GM12874 (cell line): ENCODE measurements at regions not wholly inside any gene's neighbourhood (a gene's known extent, or its start where the extent isn't known, plus 50 kb on each side); places are given as distances from the start of the nearest gene placed in this dataset.

ENCODE experiments used
- TF ChIP-seq, protein P1 (sequence below): IDR thresholded peaks from 2 replicates; pipeline ENCODE4 v1.5.1; 2011; ENCODE audit warnings: low read depth, mild to moderate bottlenecking, control low read depth, low read length, moderate library complexity; ENCODE audit not compliant: insufficient read depth

DNA sequence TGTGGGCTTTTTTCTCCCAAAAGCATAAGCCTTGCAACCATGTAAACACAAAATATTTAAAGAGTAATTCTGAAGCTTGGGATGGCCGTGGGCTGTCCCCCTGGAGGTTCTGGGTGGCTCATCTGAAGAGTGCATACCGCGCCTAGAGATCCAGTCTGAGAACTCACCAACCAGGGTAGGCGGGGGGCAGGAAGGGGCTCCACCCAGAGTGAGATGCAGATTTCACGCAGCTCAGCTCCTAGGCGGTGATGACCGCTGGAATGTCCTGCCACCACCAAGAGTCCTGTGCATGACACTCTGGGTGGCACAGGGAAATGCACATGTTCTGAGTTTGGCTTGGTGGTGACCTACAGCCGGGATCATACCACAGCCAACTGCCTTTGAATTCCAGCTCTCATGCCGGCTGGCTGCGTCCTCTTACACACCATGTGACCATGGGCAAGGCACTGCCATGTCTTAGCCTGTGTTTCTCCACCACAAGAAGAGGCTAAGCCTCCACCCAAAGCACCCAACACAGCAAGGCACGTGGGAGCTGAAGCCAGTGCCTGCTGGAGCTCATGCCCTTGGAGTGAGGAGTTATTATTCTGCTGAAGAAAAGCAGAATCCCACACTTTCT lies 125.1 kb upstream of the IQSEC1 start:
- TF ChIP-seq, protein P1, sequence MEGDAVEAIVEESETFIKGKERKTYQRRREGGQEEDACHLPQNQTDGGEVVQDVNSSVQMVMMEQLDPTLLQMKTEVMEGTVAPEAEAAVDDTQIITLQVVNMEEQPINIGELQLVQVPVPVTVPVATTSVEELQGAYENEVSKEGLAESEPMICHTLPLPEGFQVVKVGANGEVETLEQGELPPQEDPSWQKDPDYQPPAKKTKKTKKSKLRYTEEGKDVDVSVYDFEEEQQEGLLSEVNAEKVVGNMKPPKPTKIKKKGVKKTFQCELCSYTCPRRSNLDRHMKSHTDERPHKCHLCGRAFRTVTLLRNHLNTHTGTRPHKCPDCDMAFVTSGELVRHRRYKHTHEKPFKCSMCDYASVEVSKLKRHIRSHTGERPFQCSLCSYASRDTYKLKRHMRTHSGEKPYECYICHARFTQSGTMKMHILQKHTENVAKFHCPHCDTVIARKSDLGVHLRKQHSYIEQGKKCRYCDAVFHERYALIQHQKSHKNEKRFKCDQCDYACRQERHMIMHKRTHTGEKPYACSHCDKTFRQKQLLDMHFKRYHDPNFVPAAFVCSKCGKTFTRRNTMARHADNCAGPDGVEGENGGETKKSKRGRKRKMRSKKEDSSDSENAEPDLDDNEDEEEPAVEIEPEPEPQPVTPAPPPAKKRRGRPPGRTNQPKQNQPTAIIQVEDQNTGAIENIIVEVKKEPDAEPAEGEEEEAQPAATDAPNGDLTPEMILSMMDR: no peak

DNA sequence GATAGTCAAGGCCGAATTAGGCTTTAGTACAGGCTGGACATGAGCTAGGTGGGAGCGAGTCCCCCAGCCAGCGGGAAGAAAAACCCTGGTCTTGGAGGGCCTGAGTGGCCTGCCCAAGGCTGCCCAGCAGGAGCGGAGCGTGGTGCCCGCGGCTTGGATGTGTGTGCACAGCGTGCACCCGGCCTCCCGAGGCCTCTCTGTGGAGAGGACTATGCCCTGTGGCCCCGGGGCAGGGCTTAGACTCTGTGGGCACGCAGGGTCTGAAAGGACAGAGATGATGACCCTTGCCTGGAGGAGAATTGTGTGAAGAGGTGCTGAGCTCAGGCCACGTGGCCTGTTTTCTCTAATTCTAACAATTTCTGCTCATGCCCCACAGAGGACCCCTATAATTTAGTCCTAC lies 124.6 kb upstream of the IQSEC1 start:
- TF ChIP-seq, protein P1: no peak

DNA sequence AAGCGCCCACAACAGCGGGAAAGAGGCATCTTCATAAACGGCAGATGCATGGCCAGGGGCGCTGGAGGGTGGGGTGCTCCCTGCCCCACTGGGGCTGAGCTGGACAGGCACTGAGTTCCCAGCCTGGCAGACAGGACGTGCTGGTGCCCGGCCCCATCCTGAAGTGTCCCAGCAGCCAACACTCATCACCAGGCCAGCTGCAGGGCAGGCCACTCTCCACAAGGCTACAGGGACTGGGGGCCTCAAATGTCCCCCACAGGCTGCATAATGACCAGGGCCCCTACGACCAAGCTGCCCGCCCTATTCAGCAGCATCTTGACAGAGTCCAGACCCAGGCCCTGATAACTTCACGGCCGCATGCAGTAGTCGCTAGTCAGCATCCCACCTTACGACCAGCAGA lies 124.1 kb upstream of the IQSEC1 start:
- TF ChIP-seq, protein P1: no peak

DNA sequence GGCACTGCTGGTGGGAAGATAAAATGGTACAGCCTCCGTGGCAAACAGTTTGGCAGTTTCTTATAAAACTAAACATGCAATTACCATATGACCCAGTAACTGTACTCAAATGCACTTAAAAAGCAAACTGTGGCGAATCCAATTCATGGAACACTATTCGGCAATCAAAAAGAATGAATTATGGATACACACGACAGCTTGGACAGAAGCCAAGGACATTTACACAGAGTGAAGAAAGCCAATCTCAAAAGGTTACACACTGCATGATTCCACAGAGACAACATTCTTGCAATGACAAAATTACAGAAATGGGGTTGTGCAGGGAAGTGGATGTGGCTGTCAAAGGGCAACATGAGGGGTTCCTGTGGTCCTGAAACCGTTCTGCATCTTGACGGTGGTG lies 122.1 kb upstream of the IQSEC1 start:
- TF ChIP-seq, protein P1: no peak

DNA sequence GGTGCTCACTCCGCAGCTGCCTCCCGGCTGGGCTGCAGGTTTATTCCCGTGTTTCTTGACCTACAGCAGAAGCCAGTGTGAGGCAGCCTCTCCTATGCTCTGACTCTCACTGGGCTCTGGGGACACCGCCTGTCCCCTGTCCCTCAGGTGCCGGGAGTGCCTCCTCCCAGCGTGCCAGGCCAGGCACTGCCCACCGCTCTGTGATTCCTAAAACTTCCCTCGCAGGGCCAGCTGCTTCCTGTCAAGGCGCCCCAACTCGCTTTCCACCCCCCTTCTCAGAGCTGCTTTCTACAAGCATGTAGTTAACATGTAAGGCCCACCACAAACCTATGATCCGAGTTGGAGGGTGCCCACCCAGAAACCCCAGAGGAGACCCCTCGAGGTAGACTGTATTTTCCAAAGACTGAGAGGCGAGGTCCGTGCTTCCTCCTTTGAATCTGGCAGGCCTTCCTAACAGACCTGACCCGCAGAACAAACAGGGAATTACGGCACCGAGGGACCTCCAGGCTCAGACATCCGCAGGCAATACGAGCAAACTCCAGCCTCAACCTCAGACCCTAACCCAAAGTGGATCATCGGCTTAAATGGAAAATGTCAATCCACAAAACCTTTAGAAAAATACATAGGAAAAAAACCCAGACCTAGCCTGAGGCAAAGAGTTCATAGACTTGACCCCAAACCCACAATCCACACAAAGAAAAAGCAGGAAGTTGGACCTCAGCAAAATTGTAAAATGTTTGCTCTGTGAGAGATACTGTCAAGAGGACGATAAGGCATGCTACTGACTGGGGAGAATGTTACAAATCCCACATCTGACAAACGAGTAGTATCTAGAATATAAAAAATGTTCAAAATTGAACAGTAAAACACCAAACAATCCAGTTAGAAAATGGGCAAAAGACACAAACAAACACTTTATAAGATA lies 121.3 kb upstream of the IQSEC1 start:
- TF ChIP-seq, protein P1: no peak

DNA sequence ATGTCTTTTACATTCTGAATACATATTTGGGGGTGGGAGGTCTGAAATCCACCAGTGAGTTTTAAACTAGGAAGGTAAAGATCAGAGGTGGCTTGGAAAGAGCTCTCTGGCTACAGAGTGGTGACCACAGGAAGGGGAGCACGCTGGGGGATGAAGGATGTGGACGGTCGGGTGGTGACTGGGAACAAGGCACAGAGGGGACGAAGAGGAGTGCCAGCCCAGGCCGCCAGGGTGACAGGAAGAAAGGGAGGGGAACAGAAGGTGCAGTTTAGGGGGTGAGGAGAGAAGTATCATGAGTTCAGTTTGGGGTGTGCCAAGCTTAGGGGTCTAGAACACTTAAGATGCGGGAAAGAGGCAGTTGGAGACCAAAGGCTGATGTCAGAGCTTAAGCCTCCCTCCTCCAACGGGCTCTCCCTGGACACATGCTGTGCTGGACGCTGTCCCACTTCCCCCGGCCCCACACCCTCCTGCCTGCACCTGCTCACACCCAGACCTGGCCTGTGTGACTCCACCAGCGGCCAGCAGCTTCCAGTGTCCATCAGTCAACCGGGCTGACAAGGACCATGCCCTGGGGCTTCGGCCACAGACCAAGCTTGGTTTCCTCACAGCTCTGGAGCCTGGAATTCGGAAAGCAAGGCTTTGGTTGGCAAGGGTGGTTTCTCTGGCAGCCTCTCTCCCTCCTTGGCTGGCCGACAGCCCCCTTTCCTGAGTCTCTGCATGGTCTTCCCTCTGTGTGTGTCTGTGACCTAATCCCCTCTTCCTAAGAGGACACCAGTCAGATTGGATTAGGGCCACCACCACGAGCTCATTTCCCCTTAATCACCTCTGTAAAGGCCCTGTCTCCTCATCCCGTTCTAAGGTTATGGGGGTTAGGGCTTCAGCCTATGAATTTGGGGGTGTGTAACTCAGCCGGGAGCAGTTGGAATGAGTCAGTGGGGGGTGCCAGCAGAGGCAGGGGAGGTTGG lies 120.4 kb upstream of the IQSEC1 start:
- TF ChIP-seq, protein P1: no peak

DNA sequence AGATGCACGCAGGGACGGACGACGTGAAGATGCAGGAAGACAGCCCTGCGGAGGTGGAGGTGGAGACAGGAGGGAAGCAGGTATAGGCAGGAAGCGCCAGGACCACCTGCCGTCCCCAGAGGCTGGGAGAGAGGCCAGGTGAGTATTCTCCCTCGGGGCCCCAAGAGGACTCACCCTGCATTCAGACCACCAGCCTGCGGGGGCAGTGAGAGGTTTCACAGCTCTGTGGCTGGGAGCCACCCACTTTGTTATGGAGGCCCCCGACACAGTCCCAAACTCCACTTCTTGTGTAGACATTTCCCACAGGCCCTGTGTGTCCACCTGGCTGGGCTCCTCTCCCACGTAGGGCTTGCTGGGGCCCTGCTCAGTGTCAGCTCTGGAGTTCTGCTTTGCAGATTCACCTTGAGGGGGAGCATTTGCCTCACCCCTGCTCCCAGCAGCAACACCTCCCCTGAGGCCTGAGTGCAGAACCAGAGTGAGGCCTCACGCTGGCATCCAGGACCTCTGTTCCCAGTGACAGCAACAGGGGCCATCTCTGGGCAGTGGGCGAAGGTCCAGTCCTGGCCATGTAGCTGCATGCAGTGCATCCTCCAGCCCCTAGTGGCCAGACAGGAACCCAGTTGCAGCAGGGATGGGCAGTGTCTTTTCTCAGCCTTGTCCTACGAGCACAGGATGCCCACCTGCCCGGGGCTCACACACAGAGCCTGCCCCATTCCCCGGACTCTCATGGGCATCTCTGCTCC lies 119.4 kb upstream of the IQSEC1 start:
- TF ChIP-seq, protein P1: peak; percentile 54; the same call in 1 of the 2 replicates
